ENCODE measurements at regions not wholly inside any gene's neighbourhood (a gene's known extent, or its start where the extent isn't known, plus 50 kb on each side); places are given as distances from the start of the nearest gene placed in this dataset.

- TF ChIP-seq SPI1 (IDR thresholded peaks at IDR 0.05; ENCODE audit: borderline replicate concordance, low read depth): no peak
- TF ChIP-seq REST (IDR thresholded peaks at IDR 0.05; ENCODE audit: insufficient replicate concordance, low read depth): no peak
- TF ChIP-seq CTCF (IDR thresholded peaks at IDR 0.05; ENCODE audit: insufficient read depth, low read length): no peak
- TF ChIP-seq GABPA (IDR thresholded peaks at IDR 0.05; ENCODE audit: low read depth): no peak
- TF ChIP-seq POLR2AphosphoS5 (IDR thresholded peaks at IDR 0.05; ENCODE audit: low read depth): no peak
- DNase-seq (ENCODE audit: low read depth in 1 of 2, low spot score in 1 of 2): no peak
- Histone ChIP-seq H3K27ac (replicated peaks) (no peak overlapping the region), H3K27me3 (ENCODE audit: insufficient read depth, poor library complexity, severe bottlenecking) (no peaks in the 10 kb centered on the region), H3K4me3 (replicated peaks; ENCODE audit: insufficient read depth, low read length) (no peak overlapping the region)
Measured at GRCh38 chr20:48171071-48171470, 385.8 kb upstream of the SULF2 start.

- H3K27ac ChIP-seq (replicated peaks): no peak overlapping the region
- no peak overlapping the region for H3K4me3 ChIP-seq (replicated peaks; ENCODE audit: insufficient read depth, low read length)
- DNase-seq (ENCODE audit: low read depth in 1 of 2, low spot score in 1 of 2): no peak
- TF ChIP-seq GABPA (IDR thresholded peaks at IDR 0.05; ENCODE audit: low read depth) (no peak), CTCF (IDR thresholded peaks at IDR 0.05; ENCODE audit: insufficient read depth, low read length) (no peak), SPI1 (IDR thresholded peaks at IDR 0.05; ENCODE audit: borderline replicate concordance, low read depth) (no peak), REST (IDR thresholded peaks at IDR 0.05; ENCODE audit: insufficient replicate concordance, low read depth) (no peak), POLR2AphosphoS5 (IDR thresholded peaks at IDR 0.05; ENCODE audit: low read depth) (no peak)
- H3K27me3 ChIP-seq (ENCODE audit: insufficient read depth, poor library complexity, severe bottlenecking): no peaks in the 10 kb centered on the region
Measured at GRCh38 chr20:48170625-48171024, 385.3 kb upstream of the SULF2 start.

- no peak overlapping the region for H3K4me3 ChIP-seq (replicated peaks; ENCODE audit: insufficient read depth, low read length)
- DNase-seq (ENCODE audit: low read depth in 1 of 2, low spot score in 1 of 2): no peak
- H3K27ac ChIP-seq (replicated peaks): no peak overlapping the region
- H3K27me3 ChIP-seq (ENCODE audit: insufficient read depth, poor library complexity, severe bottlenecking): no peaks in the 10 kb centered on the region
- TF ChIP-seq REST (IDR thresholded peaks at IDR 0.05; ENCODE audit: insufficient replicate concordance, low read depth): no peak
- TF ChIP-seq POLR2AphosphoS5 (IDR thresholded peaks at IDR 0.05; ENCODE audit: low read depth): no peak
- TF ChIP-seq CTCF (IDR thresholded peaks at IDR 0.05; ENCODE audit: insufficient read depth, low read length): no peak
- TF ChIP-seq GABPA (IDR thresholded peaks at IDR 0.05; ENCODE audit: low read depth): no peak
- TF ChIP-seq SPI1 (IDR thresholded peaks at IDR 0.05; ENCODE audit: borderline replicate concordance, low read depth): no peak
Measured at GRCh38 chr20:48169650-48170225, 384.5 kb upstream of the SULF2 start.
